ENCODE measurements at regions not wholly inside any gene's neighbourhood (a gene's known extent, or its start where the extent isn't known, plus 50 kb on each side); places are given as distances from the start of the nearest gene placed in this dataset.
"Not testable (repeated sequence)": the region's sequence is repeated elsewhere in the genome, so short reads cannot be mapped to it uniquely, and the experiment has no call there.

DNA sequence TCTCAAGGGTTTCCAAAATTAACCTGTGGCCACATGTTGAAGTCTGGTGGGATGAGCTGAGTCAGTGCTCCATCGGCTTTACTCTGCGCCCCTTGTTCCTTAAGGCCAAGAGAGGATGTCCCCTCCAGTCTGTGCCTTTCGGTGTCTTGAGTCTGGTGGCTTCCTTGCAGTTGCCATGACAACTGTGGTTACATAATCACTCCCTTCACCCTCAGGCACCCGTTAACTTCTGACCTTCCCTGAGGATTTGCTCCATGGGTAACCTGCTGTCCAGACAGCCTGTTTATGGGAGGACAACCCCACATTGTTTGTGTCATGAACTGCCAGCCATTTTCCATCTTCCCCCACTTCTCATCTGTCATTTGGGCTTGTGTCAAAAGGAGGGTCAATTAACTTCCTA lies 401.1 kb upstream of the LCORL start:
- no peak for ATAC-seq
- no peak overlapping the region for H3K27ac ChIP-seq
- H3K36me3 ChIP-seq: no peaks in the 10 kb centered on the region
- H3K9me3 ChIP-seq: no peaks in the 10 kb centered on the region
- H3K4me3 ChIP-seq: no peak overlapping the region
- H3K27me3 ChIP-seq: no peaks in the 10 kb centered on the region
- no peak for TF ChIP-seq POLR2A (IDR thresholded peaks at IDR 0.05)
- TF ChIP-seq POLR2AphosphoS5 (IDR thresholded peaks at IDR 0.05): no peak
- TF ChIP-seq EP300 (IDR thresholded peaks at IDR 0.05): no peak
- TF ChIP-seq, protein P1, sequence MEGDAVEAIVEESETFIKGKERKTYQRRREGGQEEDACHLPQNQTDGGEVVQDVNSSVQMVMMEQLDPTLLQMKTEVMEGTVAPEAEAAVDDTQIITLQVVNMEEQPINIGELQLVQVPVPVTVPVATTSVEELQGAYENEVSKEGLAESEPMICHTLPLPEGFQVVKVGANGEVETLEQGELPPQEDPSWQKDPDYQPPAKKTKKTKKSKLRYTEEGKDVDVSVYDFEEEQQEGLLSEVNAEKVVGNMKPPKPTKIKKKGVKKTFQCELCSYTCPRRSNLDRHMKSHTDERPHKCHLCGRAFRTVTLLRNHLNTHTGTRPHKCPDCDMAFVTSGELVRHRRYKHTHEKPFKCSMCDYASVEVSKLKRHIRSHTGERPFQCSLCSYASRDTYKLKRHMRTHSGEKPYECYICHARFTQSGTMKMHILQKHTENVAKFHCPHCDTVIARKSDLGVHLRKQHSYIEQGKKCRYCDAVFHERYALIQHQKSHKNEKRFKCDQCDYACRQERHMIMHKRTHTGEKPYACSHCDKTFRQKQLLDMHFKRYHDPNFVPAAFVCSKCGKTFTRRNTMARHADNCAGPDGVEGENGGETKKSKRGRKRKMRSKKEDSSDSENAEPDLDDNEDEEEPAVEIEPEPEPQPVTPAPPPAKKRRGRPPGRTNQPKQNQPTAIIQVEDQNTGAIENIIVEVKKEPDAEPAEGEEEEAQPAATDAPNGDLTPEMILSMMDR (IDR thresholded peaks at IDR 0.05): no peak
- 55 to 73% methylated on average over 3 to 4 of the region's 4 CpGs for WGBS, 2 donors (ENCODE audit: low coverage in 1 of 2)
- no peaks in the 10 kb centered on the region for H3K4me1 ChIP-seq

DNA sequence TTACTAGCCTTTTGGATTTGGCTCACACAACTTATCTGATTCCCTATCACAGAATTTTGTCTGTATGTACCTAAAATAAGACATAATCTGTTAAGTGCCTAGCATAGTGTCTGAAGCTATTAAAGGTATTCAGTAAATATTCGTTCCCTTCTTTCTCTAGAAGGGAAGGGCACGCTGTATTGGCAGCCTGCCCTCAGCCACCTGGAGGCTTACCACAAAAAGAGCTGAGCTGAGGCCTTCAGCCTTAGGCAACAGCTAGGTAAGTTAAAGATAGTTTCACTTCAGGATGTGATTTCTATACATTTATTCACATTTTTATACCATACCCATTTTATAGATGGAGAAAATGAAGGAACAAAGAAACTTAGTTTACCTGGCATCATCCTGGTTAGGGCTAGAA lies 400.0 kb upstream of the LCORL start:
- H3K4me3 ChIP-seq: no peak overlapping the region
- WGBS, 2 donors (ENCODE audit: low coverage in 1 of 2): 65% methylated on average over 2 of the region's 2 CpGs; no CpG with 5 or more reads in 1 of the 2 donors
- no peaks in the 10 kb centered on the region for H3K36me3 ChIP-seq
- ATAC-seq: no peak
- H3K27me3 ChIP-seq: no peaks in the 10 kb centered on the region
- H3K9me3 ChIP-seq: no peaks in the 10 kb centered on the region
- no peak overlapping the region for H3K27ac ChIP-seq
- TF ChIP-seq POLR2A (IDR thresholded peaks at IDR 0.05): no peak
- TF ChIP-seq EP300 (IDR thresholded peaks at IDR 0.05): no peak
- TF ChIP-seq, protein P1 (IDR thresholded peaks at IDR 0.05): no peak
- TF ChIP-seq POLR2AphosphoS5 (IDR thresholded peaks at IDR 0.05): no peak
- no peaks in the 10 kb centered on the region for H3K4me1 ChIP-seq

DNA sequence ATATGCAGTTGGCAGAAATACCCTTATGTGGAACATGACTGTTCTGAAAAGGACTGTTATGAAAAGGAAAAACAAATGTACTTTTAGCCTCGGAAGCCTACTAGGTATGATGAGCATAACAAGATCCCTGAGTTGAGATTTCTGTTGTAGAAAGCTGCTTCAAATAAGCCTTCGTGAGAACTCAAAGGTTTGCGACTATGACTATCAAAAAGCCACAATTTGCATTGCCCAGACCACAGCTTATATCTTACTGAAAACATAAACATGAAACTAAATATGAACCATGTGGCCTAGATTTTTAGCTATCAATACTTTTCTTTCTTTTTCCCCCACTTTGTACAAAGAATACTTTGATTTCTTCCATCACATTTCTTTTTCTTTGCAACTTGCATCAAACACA lies 398.2 kb upstream of the LCORL start:
- H3K27ac ChIP-seq: no peak overlapping the region
- H3K4me1 ChIP-seq: no peaks in the 10 kb centered on the region
- H3K27me3 ChIP-seq: no peaks in the 10 kb centered on the region
- no peak overlapping the region for H3K4me3 ChIP-seq
- TF ChIP-seq, protein P1 (IDR thresholded peaks at IDR 0.05): no peak
- WGBS, 2 donors (ENCODE audit: low coverage in 1 of 2): 47 to 86% methylated on average over 3 of the region's 3 CpGs
- H3K36me3 ChIP-seq: no peaks in the 10 kb centered on the region
- H3K9me3 ChIP-seq: no peaks in the 10 kb centered on the region
- no peak for ATAC-seq

DNA sequence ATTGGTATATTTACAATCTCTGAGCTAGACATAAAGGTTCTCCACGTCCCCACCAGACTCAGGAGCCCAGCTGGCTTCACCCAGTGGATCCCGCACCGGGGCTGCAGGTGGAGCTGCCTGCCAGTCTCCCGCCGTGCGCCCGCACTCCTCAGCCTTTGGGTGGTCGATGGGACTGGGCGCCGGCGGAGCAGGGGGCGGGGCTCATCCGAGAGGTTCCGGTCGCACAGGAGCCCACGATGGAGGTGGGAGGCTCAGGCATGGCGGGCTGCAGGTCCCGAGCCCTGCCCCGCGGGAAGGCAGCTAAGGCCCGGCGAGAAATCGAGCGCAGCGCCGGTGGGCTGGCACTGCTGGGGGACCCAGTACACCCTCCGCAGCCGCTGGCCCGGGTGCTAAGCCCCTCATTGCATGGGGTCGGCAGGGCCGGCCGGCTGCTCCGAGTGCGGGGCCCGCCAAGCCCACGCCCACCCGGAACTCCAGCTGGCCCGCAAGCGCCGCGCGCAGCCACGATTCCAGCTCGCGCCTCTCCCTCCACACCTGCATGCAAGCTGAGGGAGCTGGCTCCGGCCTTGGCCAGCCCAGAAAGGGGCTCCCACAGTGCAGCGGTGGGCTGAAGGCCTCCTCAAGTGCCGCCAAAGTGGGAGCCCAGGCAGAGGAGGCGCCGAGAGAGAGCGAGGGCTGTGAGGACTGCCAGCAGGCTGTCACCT lies 396.8 kb upstream of the LCORL start:
- not testable (repeated sequence) for H3K4me3 ChIP-seq, H3K27me3 ChIP-seq, H3K4me1 ChIP-seq, H3K27ac ChIP-seq, H3K9me3 ChIP-seq, ATAC-seq, H3K36me3 ChIP-seq
- 96% methylated on average over 5 of the region's 51 CpGs; no CpG with 5 or more reads in 1 of the 2 donors for WGBS, 2 donors (ENCODE audit: low coverage in 1 of 2)

DNA sequence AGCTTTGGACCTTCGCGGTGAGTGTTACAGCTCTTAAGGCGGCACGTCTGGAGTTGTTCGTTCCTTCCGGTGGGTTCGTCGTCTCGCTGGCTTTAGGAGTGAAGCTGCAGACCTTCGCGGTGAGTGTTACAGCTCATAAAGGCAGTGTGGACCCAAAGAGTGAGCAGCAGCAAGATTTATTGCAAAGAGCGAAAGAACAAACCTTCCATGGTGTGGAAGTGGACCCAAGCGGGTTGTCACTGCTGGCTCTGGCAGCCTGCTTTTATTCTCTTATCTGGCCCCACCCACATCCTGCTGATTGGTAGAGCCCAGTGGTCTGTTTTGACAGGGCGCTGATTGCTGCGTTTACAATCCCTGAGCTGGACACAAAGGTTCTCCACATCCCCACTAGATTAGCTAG lies 396.1 kb upstream of the LCORL start:
- ATAC-seq, H3K9me3 ChIP-seq: not testable (repeated sequence)
- 89 to 98% methylated on average over 9 to 11 of the region's 15 CpGs for WGBS, 2 donors (ENCODE audit: low coverage in 1 of 2)

DNA sequence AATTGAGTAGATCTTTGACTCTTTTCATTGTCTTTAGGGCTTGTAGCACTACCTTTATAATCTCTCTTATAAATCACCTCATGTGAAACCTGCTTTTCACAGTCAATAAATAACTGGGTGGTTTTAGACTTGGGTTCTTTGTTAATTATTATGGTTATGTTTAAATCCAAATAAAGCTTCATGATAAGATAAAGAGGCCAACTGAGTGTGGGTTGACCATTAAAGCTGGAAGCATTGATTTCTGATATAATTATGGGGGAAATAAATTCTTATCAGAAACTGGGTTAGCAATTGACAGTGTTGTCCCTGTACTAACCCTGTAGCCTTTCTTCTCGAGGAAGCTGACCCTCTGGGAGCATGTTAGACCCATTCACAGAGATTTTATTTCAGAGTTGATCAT lies 384.7 kb upstream of the LCORL start:
- no peak for TF ChIP-seq POLR2A (IDR thresholded peaks at IDR 0.05)
- TF ChIP-seq, protein P1 (IDR thresholded peaks at IDR 0.05): no peak
- TF ChIP-seq EP300 (IDR thresholded peaks at IDR 0.05): no peak
- TF ChIP-seq POLR2AphosphoS5 (IDR thresholded peaks at IDR 0.05): no peak
- 40 to 50% methylated on average over 1 of the region's 1 CpG for WGBS, 2 donors (ENCODE audit: low coverage in 1 of 2)
- ATAC-seq: no peak

More for the DNA sequence above, 396.1 kb upstream of the LCORL start:
- H3K27me3 ChIP-seq, H3K36me3 ChIP-seq, H3K4me3 ChIP-seq, H3K4me1 ChIP-seq, H3K27ac ChIP-seq: not testable (repeated sequence)

More for the DNA sequence above, 384.7 kb upstream of the LCORL start:
- Histone ChIP-seq H3K36me3 (no peaks in the 10 kb centered on the region), H3K27me3 (no peaks in the 10 kb centered on the region), H3K9me3 (no peaks in the 10 kb centered on the region), H3K4me3 (no peak overlapping the region), H3K4me1 (no peaks in the 10 kb centered on the region), H3K27ac (no peak overlapping the region)
